NCI-H2171 treated with DMSO at 0.1 percent for 48 hours (cell line): ENCODE measurements at regions not wholly inside any gene's neighbourhood (a gene's known extent, or its start where the extent isn't known, plus 50 kb on each side); places are given as distances from the start of the nearest gene placed in this dataset.
"Not testable (repeated sequence)": the region's sequence is repeated elsewhere in the genome, so short reads cannot be mapped to it uniquely, and the experiment has no call there.

ENCODE experiments used
- DNase-seq: peaks from one replicate; lab custom pipeline; 2025; lab: John Stamatoyannopoulos, UW

GRCh38 chr1:96545935-96546656, 175.5 kb upstream of the PTBP2 start:
- no peak for DNase-seq

DNA sequence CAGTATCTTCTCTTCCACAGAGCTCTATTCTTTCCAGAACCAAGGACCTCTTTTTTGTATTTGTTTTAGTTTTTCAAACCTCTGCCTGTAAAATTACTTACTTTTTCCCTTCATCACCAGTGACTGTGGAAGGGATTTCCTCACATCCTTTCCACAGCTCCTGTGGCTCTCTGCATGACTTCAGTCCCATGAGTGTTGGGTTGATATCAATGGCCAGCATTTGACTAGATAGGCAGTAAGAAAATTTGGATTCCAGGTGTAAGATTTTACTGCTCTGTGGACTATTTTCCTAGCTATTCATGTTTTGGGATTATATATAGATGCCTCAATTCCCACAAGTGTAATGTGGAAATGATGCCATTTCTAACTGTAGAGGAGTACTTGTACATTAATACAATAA, 171.5 kb upstream of the PTBP2 start:
- DNase-seq = no peak

DNA sequence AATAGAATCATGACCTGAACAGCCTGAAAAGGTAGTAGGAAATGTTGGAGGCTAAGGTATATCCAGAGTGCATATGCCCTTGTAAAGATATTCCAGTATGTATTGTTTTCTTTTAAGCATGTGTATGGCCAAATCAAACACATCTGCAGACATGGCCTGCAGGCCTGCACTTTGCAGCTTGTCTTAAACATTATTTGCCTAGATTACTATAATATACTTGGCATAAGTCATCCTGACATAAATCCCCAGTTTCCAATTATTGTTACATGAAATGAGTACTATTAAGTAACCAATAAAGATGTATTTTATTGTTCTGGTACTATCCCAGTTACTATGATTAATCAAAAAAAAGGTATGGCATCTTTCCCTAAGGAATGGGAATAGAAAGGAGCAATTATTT, 169.1 kb upstream of the PTBP2 start:
- DNase-seq = no peak

DNA sequence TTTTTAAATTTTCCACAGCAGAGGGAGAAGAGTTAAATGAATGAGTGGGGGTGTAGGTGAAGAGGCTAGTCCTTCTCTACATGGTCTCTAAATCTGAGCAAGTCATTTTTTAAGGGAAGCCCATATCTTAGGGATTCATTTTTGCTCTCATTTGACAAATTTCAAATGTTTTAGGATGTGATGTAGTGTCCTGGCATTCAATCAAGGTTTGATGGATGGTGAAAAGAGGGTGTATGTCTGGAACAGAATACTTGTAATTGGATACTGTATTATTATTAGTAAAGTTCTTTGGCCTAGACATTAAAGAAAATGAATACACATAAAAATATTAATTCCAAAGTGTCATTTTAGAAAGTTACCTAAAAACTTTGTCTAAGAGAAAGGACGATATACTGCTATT, 167.8 kb upstream of the PTBP2 start:
- DNase-seq = no peak

DNA sequence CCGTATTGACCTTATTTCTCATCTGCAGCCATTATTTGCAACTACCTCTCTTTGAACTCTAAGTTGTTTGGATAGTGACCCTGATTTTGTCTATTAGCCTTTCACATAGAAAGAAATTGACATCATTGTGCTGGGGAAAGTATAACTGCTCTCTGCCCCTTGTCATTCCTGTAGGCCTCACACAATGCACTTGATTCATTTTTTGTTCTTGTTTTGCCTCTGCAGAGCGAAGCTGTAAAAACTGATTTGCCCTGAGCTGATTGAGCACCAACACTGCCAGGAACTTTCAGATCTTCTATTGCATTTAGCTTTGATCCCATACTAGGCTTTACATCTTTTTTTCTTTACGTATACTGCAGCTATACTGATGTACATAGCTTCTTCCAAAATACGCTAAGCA, 167.2 kb upstream of the PTBP2 start:
- no peak for DNase-seq

DNA sequence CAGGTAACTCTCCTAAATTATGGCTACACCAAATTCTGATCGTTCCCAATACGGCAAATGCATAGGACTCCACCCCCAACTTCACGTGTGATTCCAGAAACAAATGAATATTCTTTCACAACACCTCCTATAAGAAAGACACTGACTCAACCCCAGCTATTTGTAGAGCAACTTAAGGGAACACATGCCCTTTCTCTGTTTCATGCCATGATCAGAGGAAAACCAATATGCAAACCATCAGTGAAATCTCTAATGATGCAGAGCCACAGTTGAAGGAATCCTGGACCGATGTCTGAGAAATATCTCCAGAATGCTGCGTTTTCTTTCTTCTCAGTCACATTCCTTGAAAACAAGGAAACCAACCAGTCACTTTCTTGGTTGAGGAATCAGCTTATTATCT, 164.2 kb upstream of the PTBP2 start:
- DNase-seq = no peak

DNA sequence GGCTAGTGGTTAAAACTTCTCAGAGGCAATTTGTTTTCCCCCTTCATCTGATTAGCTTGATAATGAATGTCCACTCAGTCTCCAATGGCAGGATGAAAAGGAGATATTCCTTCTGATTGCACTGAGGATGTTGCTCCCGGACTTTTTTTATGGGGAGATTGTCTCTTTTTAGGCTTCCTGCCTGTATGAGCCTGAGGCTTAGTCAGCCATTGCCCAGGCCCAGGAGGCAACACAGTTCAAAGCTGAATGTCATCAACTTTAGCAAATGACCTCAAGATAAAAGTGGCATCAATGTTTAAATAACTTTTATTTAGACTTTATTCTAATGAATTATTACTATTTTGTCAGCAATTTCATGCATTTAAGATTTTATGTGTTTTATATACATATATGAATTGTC, 162.9 kb upstream of the PTBP2 start:
- DNase-seq = no peak

DNA sequence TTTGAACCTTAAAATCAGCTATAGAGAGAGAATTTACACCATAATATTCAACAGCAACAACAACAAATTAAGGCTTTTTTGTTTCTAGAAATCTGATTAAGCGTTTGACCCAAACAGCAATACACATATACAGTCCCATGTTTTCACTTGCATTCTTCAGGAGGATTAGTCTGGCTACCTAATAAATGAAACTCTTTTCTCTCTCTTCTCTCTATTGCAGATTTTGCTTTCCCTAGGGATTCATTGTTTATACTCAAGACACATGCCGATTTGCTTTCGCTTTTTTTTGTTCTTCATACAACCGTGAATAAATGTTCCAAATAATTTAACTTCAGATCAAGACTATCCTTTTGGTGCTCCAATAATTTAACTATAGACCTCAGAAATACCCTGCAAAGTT, 162.4 kb upstream of the PTBP2 start:
- peak; percentile 62 for DNase-seq

GRCh38 chr1:96559707-96560596, 161.6 kb upstream of the PTBP2 start:
- no peak for DNase-seq

- DNase-seq = no peak
Observed at GRCh38 chr1:96562094-96562493, 159.5 kb upstream of the PTBP2 start.

DNA sequence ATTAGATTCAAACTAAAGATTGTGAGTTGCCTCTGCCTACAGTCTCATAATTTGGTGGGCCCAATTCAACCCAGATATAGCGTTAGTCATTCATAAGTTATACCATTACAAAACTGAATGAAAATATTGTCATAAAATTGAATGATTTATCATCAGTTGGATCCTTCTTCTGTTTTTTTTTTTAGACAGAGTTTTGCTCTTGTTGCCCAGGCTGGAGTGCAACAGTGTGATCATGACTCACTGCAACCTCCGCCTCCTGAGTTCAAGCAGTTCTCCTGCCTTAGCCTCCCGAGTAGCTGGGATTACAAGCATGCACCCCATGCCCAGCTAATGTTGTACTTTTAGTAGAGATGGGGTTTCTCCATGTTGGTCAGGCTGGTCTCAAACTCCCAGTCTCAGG, 157.2 kb upstream of the PTBP2 start:
- DNase-seq = not testable (repeated sequence)

- DNase-seq = no peak
Observed at GRCh38 chr1:96565546-96565945, 156.0 kb upstream of the PTBP2 start.

DNA sequence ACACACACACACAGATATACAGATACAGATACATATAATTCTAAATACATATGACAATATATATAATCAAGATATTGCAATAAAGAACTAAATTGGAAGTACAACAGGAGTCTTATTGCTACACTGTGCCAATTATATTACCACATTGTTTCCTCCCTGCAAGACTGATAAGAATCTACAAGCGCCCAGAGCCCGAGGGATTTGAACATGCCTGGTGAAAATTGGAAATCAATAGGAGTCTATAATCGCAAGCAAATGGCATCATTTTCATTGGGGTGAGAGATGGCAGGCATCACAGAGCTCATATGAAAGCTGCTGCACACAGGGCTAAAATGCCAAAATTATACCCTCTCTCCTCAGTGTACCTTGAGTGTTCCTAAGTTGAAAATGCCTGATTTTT, 152.9 kb upstream of the PTBP2 start:
- peak; percentile 32 for DNase-seq

DNA sequence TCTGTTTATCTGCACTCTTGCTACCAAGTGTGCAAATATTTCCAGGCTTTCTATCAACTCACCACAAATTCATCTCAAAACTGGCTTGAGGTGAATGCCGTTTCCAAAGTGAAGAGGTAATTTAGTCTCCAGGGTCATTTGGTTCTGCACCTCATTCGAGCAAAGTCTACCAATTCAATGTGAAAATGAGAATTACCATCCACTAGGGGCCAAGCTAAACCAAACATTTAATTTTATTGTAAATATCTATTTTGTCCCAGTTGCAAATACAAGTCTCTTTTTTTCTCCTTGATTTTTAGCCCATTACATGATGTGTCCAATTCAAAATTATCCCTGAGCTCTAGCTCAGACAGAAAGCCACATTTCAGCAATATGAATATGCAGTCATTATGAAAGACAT, 152.3 kb upstream of the PTBP2 start:
- DNase-seq = no peak

DNA sequence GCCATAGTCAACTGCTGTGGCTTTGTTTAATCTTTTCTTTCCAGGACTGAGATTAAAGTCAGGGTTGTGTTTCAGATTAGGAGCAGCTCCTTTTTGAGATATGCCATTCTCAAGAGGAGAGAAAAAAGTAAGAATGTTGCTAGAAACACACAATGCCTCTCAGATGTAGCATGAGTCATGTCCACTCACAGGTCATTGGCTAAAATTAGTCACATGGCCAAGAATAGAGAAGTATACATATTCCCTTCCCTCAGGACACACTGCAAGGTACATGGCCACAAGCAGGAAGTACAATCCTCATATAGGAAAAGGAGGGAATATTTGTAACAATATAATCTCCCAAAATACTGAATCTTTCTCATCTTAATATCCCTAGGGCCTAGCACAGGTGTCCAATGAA, 141.9 kb upstream of the PTBP2 start:
- no peak for DNase-seq

DNA sequence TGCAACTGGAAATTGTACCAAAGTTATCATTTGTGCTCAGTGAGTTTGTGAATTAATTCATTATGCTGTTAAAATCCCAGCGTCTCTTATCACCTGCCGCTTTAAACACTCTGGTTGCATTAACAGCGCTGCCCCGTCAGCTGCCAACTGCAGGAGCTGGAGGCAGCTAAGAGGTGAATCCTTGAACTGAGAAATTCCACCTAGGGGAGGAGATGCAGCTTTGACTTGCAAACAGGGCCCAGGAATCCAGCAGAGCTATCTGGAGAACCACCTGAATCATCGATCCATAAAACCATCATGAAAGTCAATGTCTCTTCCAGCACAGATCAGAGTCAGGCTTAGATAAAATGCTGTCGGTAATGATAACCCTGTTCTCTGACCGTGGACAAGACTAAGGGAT, 140.7 kb upstream of the PTBP2 start:
- DNase-seq = no peak

DNA sequence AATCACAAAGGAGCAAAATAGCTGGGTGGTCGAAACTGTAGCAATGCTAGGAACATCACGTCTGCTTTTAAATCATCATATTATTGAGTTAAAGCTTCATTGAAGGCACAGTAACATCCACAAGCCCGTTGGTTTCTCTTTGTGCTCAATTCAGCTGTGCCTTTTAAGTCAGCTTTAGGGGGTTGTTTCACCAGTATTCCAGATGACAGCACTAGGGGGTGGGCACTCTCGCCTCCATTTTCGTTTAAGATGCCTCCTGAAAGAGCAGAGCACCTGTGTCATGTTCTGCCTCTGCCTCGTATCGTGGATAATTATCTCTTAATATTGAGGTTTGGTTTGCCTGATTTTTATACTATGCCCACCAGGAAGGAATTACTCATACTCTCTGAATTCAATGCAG, 139.8 kb upstream of the PTBP2 start:
- no peak for DNase-seq

- no peak for DNase-seq
Observed at GRCh38 chr1:96583903-96584302, 137.7 kb upstream of the PTBP2 start.

GRCh38 chr1:96587222-96587621, 134.4 kb upstream of the PTBP2 start:
- DNase-seq = no peak

GRCh38 chr1:96588416-96588995, 133.1 kb upstream of the PTBP2 start:
- no peak for DNase-seq

- not testable (repeated sequence) for DNase-seq
Observed at GRCh38 chr1:96595530-96595929, 126.1 kb upstream of the PTBP2 start.

GRCh38 chr1:96596226-96596922, 125.2 kb upstream of the PTBP2 start:
- peak; percentile 9 for DNase-seq

- DNase-seq = no peak
Observed at GRCh38 chr1:96597218-96597617, 124.4 kb upstream of the PTBP2 start.
